C1 segment of cervical spinal cord (tissue), 14 donors: ENCODE measurements at regions not wholly inside any gene's neighbourhood (a gene's known extent, or its start where the extent isn't known, plus 50 kb on each side); places are given as distances from the start of the nearest gene placed in this dataset.
"Not testable (repeated sequence)": the region's sequence is repeated elsewhere in the genome, so short reads cannot be mapped to it uniquely, and the experiment has no call there.

Experiments
- DNase-seq, 14 donors: peaks; one replicate each; lab custom pipeline; 2025; lab: John Stamatoyannopoulos, UW

- DNase-seq = no peak
Observed at GRCh38 chr3:29026959-29027358, 253.9 kb upstream of the RBMS3 start.

DNA sequence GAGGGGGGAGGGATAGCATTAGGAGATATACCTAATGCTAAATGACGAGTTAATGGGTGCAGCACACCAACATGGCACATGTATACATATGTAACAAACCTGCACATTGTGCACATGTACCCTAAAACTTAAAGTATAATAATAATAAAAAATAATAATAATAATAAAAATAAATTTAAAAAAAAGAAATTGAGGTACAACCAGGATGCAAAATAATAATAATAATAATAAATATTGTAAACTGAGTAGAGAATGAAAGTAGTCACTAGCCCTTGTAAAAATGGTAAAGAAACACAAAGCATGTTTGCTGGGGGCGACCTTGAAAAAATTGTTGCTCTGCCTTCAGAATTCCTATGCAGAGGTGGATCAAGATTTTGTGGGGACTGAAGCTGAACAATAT lies 249.7 kb upstream of the RBMS3 start:
- not testable (repeated sequence) for DNase-seq

DNA sequence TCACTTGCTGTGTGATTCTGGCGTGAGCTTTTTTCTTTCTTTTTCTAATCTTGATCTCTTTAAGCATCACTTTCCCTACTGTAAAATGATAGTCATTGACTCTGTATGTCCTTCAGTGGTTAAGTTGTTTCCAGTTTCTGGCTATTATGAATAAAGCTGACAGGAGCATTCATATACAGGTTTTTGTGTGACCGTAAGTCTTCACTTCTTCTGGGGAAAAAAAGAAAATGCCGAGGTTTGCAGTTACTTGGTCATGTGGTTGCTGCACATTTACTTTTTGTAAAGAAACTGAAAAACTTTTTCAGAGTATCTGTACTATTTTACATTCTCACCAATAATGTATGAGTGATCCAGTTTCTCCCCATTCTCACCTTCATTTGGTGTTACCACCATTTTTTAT lies 247.4 kb upstream of the RBMS3 start:
- DNase-seq = no peak

DNA sequence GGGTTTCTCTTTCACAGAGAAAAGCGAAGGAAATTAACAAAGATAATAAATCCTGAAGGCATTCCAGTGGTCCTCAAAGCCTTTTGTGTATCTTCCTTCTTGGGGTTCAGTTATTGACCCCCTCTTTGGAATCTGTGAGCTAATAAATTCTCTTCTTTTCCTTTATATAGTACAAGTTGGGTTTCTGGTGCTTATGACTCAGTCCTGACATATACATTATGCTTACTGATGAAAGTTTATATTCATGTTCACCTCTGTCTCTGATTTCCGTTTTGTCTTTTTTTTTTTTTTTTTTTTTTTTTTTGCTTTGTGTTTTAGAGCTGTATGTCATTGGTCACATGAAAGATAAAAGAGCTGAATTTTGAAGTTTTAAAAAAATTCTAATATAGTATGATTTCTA lies 230.7 kb upstream of the RBMS3 start:
- no peak for DNase-seq

DNA sequence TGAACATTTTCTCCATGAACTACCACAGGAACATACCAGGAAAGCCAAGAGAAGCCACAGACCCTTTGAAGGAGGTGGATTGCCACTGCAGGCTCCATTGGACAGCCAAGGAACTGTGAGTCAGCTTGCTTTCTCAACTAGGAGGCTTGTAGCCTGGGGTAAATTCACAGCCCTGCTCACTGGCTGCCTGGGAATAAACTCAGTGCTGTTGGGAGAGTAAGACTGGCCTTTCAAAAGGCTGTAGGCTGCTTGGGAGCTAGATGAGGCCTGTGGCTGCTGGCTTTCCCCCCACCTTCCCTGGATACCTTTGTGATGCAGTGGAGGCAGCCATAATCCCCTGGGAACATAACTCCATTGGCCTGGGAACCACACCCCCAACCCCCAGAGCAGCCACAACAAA lies 223.5 kb upstream of the RBMS3 start:
- DNase-seq = no peak

GRCh38 chr3:29064085-29064484 lies 216.8 kb upstream of the RBMS3 start:
- no peak for DNase-seq

DNA sequence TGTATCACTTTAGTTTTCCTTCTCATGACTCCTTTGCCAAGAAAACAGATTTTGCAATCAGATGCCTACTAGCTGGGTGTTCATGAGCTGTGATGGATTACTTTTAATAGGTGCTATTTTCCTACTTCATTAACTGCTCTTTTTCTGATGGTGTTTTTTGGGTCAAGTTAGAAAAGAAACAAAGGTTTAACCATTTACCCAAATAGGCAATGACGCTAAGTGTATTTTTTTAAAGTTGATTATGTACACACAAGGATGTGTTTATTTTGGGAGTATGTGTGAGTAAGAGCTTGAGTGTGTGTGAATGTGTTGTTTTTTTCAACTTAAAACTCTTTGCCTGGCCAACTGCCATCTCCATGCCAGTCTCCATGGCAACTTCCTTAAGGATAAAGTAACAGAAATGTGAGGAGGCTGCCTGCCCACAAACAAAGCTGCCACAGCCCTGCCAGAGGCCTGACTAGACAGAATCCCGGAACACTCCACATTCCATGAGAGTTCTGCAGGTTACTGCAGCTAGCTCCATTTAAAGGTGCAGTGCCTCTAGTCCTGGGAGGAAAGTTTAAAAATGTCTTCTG lies 215.6 kb upstream of the RBMS3 start:
- DNase-seq = peak in 8 of 14 donors; percentile 1 to 55 (median 8)

- DNase-seq = no peak
Observed at GRCh38 chr3:29067007-29067406, 213.9 kb upstream of the RBMS3 start.

DNA sequence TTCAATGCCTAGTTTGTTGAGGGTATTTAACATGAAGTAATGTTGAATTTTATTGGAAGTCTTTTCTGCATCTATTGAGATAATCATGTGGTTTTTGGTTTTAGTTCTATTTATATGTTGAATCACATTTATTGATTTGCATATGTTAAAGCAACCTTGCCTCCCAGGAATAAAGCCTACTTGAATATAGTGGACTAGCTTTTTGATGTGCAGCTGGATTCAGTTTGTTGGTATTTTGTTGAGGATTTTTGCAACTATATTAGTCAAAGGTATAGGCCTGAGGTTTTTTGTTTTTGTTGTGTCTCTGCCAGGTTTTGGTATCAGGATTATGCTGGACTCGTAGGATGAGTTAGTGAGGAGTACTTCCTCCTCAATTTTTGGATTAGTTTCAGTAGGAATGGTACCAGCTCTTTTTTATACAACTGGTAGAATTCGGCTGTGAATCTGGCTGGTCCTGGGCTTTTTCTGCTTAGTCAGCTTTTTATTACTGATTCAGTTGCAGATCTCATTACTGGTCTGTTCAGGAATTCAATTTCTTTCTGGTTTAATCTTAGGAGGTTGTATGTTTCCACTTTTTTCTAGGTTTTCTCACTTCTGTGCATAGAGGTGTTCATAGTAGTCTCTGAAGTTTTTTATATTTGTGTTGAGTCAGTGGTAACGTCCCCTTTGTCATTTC lies 209.8 kb upstream of the RBMS3 start:
- no peak for DNase-seq

- no peak for DNase-seq
Observed at GRCh38 chr3:29072611-29073010, 208.3 kb upstream of the RBMS3 start.

GRCh38 chr3:29077356-29077755 lies 203.5 kb upstream of the RBMS3 start:
- DNase-seq = no peak

- no peak for DNase-seq
Observed at GRCh38 chr3:29079358-29079757, 201.5 kb upstream of the RBMS3 start.

DNA sequence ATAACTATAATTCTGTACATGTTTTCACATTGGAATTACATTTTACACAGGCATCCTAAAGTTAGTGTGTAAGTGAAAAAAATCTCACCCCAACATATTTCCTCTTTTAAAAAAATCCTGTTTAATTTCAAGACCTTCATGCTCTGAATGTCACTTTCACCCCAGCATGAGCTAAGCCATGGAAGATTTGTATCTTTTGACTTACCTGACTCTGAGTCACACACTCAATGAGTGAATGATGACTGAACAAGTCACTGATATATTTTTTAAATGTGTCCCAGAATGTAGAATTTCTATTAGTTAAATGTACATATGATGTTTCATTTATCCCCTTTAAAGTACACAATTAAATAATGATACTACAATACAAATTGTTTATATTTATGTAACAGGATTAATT lies 199.9 kb upstream of the RBMS3 start:
- DNase-seq = no peak

DNA sequence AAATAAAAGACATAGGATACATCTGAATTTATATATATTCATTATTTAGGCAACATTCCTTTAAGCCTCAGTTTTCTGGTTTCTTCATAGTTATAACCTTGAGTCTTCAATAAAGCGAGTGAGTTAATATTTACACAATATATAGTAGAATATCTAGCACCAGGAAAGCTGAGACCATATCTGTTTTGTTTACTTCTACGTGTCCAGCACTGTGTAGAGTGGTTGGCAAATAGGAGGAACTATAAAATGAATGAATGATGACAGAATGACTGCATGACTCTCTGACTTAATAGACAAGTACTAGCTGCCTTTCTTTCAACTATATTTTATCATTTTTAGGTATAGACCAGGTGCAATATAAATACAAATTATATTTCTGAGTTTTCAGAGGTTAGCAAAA lies 197.8 kb upstream of the RBMS3 start:
- DNase-seq = no peak

- no peak for DNase-seq
Observed at GRCh38 chr3:29083676-29084075, 197.2 kb upstream of the RBMS3 start.

- no peak for DNase-seq
Observed at GRCh38 chr3:29088579-29088978, 192.3 kb upstream of the RBMS3 start.

GRCh38 chr3:29090912-29091597 lies 189.8 kb upstream of the RBMS3 start:
- DNase-seq = no peak

- DNase-seq = no peak
Observed at GRCh38 chr3:29091599-29092189, 189.2 kb upstream of the RBMS3 start.

- DNase-seq = no peak
Observed at GRCh38 chr3:29092348-29092747, 188.5 kb upstream of the RBMS3 start.

DNA sequence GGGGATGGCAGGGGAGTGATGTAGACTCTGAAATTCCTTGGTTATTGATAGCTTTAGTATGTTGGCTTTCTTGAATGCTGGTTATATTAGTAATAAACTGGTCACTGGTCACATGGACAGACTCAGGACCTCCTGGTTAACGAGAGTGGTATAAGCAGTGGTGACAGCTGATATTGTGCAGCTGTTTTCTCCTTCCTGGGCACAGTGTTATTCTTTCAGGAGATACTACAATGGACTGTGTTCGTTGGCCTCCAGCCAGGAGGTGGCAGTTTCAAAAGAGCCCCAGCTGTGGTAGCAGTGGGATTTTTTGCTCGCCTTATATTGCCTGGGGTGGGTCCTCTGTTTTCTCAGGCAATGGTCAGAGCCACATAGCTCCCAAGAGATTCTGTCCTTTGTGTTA lies 181.6 kb upstream of the RBMS3 start:
- no peak for DNase-seq

- DNase-seq = no peak
Observed at GRCh38 chr3:29099775-29100174, 181.1 kb upstream of the RBMS3 start.

GRCh38 chr3:29100292-29100691 lies 180.6 kb upstream of the RBMS3 start:
- DNase-seq = no peak

GRCh38 chr3:29128001-29128400 lies 152.9 kb upstream of the RBMS3 start:
- no peak for DNase-seq
